ENCODE measurements at regions not wholly inside any gene's neighbourhood (a gene's known extent, or its start where the extent isn't known, plus 50 kb on each side); places are given as distances from the start of the nearest gene placed in this dataset.

DNA sequence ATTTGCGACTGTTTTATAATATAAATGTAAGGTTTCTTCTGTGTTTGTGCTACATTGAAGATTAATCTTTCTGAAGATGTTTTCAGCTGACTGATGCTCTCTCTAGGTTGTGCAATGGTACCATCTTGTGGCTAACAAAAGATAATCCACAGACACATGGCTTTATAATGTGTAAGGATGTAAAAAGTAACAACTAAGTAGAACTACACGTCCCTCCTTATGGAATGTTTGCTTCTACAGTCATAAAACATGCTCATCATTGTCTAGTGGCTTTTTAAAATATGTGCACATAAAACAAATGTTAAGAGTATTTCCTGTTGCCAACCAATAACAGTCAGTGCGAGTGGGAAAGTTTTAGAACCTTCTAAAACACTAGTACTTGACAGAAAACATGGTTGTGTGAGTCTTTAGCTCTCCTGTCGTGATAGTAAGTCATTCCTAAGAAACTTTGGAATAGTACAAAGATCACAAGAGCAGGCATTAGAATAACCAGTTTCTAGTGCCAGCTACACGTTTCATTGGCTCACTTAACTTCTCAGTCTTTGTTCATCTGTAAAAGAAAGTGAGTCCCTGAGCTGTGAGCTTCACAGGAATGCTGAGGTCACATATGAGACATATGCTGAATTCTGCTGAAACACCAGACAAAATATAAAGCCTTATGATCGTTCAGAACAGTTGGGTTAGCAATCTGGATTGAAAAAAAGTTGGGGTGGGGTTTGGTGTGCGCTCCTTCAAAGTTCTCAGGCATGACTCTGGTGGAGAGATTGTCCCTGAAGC, 75.7 kb upstream of the GLIS3 start:
- TF ChIP-seq, protein P1, sequence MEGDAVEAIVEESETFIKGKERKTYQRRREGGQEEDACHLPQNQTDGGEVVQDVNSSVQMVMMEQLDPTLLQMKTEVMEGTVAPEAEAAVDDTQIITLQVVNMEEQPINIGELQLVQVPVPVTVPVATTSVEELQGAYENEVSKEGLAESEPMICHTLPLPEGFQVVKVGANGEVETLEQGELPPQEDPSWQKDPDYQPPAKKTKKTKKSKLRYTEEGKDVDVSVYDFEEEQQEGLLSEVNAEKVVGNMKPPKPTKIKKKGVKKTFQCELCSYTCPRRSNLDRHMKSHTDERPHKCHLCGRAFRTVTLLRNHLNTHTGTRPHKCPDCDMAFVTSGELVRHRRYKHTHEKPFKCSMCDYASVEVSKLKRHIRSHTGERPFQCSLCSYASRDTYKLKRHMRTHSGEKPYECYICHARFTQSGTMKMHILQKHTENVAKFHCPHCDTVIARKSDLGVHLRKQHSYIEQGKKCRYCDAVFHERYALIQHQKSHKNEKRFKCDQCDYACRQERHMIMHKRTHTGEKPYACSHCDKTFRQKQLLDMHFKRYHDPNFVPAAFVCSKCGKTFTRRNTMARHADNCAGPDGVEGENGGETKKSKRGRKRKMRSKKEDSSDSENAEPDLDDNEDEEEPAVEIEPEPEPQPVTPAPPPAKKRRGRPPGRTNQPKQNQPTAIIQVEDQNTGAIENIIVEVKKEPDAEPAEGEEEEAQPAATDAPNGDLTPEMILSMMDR (IDR thresholded peaks at IDR 0.05; ENCODE audit: insufficient read depth, low read length, poor library complexity, severe bottlenecking) = peak; percentile 15
- TF ChIP-seq EZH2phosphoT487 (conservative IDR thresholded peaks at IDR 0.05; ENCODE audit: low read length) = no peak

DNA sequence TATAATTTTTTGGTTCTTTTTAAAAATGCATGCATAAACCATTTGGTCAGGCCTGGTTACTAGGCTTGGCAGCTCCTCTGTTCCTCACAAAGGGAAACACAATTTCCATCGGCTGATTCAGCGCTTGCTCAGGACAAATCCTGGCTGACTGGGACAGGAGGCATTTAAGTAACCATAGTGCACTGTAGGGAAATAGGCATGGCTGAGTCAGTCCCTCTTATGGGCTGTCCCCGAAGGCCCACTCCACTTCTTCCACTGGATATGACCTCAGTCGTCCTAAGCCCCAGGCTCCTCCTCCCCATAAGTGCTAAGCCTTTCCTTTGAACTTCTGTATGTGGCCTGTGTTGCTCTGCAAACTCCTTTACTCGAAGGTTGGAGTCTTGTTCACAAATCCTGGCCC, 71.2 kb upstream of the GLIS3 start:
- H3K4me3 ChIP-seq (ENCODE audit: insufficient read depth, low read length, poor library complexity, severe bottlenecking) = no peak overlapping the region
- H3K79me2 ChIP-seq (ENCODE audit: insufficient read depth, low read length) = no peaks in the 10 kb centered on the region
- no peak overlapping the region for H2AFZ ChIP-seq (ENCODE audit: low read depth, low read length, severe bottlenecking)
- H4K20me1 ChIP-seq (ENCODE audit: low read depth, low read length) = no peaks in the 10 kb centered on the region
- no peaks in the 10 kb centered on the region for H3K9me2 ChIP-seq (replicated peaks; ENCODE audit: insufficient read depth, low read length)
- H3K9me3 ChIP-seq (ENCODE audit: insufficient read depth, low read length) = no peaks in the 10 kb centered on the region
- no peak overlapping the region for H3K27ac ChIP-seq (ENCODE audit: low read depth, low read length)
- no peak overlapping the region for H3K9ac ChIP-seq (ENCODE audit: low read length)
- H3K36me3 ChIP-seq (ENCODE audit: low read length) = no peaks in the 10 kb centered on the region
- H3F3A ChIP-seq (ENCODE audit: insufficient read depth) = no peaks in the 10 kb centered on the region
- H3K27me3 ChIP-seq (ENCODE audit: low read length) = no peaks in the 10 kb centered on the region
- TF ChIP-seq EZH2phosphoT487 (conservative IDR thresholded peaks at IDR 0.05; ENCODE audit: low read length) = no peak
- no peak overlapping the region for H3K4me2 ChIP-seq (ENCODE audit: low read depth, low read length, poor library complexity, severe bottlenecking)

More for the DNA sequence above, 75.7 kb upstream of the GLIS3 start:
- Histone ChIP-seq H3K4me3 (ENCODE audit: insufficient read depth, low read length, poor library complexity, severe bottlenecking) (no peak overlapping the region), H3K9me2 (replicated peaks; ENCODE audit: insufficient read depth, low read length) (no peaks in the 10 kb centered on the region), H2AFZ (ENCODE audit: low read depth, low read length, severe bottlenecking) (no peak overlapping the region), H3K9me3 (ENCODE audit: insufficient read depth, low read length) (no peaks in the 10 kb centered on the region), H3K79me2 (ENCODE audit: insufficient read depth, low read length) (no peaks in the 10 kb centered on the region), H3K36me3 (ENCODE audit: low read length) (no peaks in the 10 kb centered on the region), H3F3A (ENCODE audit: insufficient read depth) (no peaks in the 10 kb centered on the region), H4K20me1 (ENCODE audit: low read depth, low read length) (no peaks in the 10 kb centered on the region), H3K27me3 (ENCODE audit: low read length) (no peaks in the 10 kb centered on the region), H3K4me2 (ENCODE audit: low read depth, low read length, poor library complexity, severe bottlenecking) (no peak overlapping the region), H3K9ac (ENCODE audit: low read length) (no peak overlapping the region), H3K27ac (ENCODE audit: low read depth, low read length) (no peak overlapping the region)

DNA sequence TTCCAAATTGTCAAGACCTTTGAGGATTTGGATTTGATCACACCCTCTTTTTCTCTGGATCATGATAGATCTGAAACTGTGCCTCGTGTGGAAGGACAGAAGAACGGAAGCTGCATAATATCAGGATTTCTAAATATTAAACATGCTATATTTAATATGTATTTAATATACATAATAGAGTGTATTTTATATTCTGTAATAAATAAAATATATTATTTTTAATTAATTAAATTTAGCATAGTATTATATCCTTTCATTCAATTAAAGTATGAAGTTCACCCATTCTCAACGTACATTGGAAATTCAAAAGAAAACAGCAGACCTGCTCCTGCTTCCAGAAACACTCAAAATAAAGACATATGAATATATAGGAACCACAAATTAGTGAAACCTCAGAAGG, 70.6 kb upstream of the GLIS3 start:
- no peak overlapping the region for H3K9ac ChIP-seq (ENCODE audit: low read length)
- no peak overlapping the region for H3K27ac ChIP-seq (ENCODE audit: low read depth, low read length)
- H3K27me3 ChIP-seq (ENCODE audit: low read length) = no peaks in the 10 kb centered on the region
- no peaks in the 10 kb centered on the region for H3K36me3 ChIP-seq (ENCODE audit: low read length)
- no peak overlapping the region for H3K4me2 ChIP-seq (ENCODE audit: low read depth, low read length, poor library complexity, severe bottlenecking)
- H3K4me3 ChIP-seq (ENCODE audit: insufficient read depth, low read length, poor library complexity, severe bottlenecking) = no peak overlapping the region
- H2AFZ ChIP-seq (ENCODE audit: low read depth, low read length, severe bottlenecking) = no peak overlapping the region
- no peaks in the 10 kb centered on the region for H4K20me1 ChIP-seq (ENCODE audit: low read depth, low read length)
- H3F3A ChIP-seq (ENCODE audit: insufficient read depth) = no peaks in the 10 kb centered on the region
- H3K9me2 ChIP-seq (replicated peaks; ENCODE audit: insufficient read depth, low read length) = no peaks in the 10 kb centered on the region
- no peaks in the 10 kb centered on the region for H3K9me3 ChIP-seq (ENCODE audit: insufficient read depth, low read length)
- no peaks in the 10 kb centered on the region for H3K79me2 ChIP-seq (ENCODE audit: insufficient read depth, low read length)
- TF ChIP-seq, protein P1 (IDR thresholded peaks at IDR 0.05; ENCODE audit: insufficient read depth, low read length, poor library complexity, severe bottlenecking) = no peak
- TF ChIP-seq EZH2phosphoT487 (conservative IDR thresholded peaks at IDR 0.05; ENCODE audit: low read length) = no peak

DNA sequence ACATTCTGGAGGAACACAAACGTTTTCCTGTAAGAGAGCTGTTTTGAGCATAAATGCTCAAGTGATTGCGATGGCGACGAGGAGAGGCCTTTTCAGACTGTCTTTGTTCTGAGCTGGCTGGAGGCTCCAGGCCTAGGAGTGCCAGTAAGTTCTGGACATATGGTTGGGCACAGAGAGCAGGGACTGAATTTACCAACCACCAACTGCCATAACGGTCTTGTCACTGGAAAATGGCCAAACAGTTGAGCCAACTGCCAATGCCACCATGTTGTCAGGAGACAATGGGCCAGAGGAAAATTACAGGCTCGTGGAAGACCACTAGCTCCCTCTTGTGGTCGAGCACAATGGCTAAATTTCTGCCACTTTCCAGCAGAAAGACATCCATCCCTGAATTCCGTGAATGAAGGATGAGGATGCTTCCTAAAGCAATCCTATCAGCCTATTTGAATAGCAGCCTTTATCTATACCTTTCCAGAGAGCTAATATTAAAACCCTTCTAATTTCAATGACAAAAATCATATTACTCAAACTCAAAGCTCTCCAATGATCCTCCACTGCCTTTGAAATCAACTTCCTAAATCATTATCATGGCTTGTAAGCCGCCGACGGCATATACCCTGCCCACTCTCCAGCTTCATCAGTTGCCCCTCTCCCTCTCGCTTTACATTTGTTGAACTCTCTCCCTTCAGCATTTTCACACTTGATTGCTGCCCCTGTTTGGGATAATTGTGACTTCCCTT, 66.9 kb upstream of the GLIS3 start:
- Histone ChIP-seq H2AFZ (ENCODE audit: low read depth, low read length, severe bottlenecking) (no peak overlapping the region), H4K20me1 (ENCODE audit: low read depth, low read length) (no peaks in the 10 kb centered on the region), H3K27ac (ENCODE audit: low read depth, low read length) (no peak overlapping the region), H3K4me3 (ENCODE audit: insufficient read depth, low read length, poor library complexity, severe bottlenecking) (no peak overlapping the region), H3K79me2 (ENCODE audit: insufficient read depth, low read length) (no peaks in the 10 kb centered on the region), H3F3A (ENCODE audit: insufficient read depth) (no peaks in the 10 kb centered on the region), H3K36me3 (ENCODE audit: low read length) (no peaks in the 10 kb centered on the region), H3K9ac (ENCODE audit: low read length) (no peak overlapping the region), H3K9me3 (ENCODE audit: insufficient read depth, low read length) (no peaks in the 10 kb centered on the region), H3K27me3 (ENCODE audit: low read length) (no peaks in the 10 kb centered on the region), H3K9me2 (replicated peaks; ENCODE audit: insufficient read depth, low read length) (no peaks in the 10 kb centered on the region), H3K4me2 (ENCODE audit: low read depth, low read length, poor library complexity, severe bottlenecking) (no peak overlapping the region)
- TF ChIP-seq, protein P1 (IDR thresholded peaks at IDR 0.05; ENCODE audit: insufficient read depth, low read length, poor library complexity, severe bottlenecking) = peak; percentile 60
- no peak for TF ChIP-seq EZH2phosphoT487 (conservative IDR thresholded peaks at IDR 0.05; ENCODE audit: low read length)
